SK-N-SH (cell line): ENCODE measurements at regions not wholly inside any gene's neighbourhood (a gene's known extent, or its start where the extent isn't known, plus 50 kb on each side); places are given as distances from the start of the nearest gene placed in this dataset.

Experiments
- CTCF ChIA-PET: fragments of 300-600, 350-600 bp; formaldehyde crosslinking; extraction: SDS; loops from one replicate; lab custom pipeline; 2021; lab: Yijun Ruan, JAX
- POLR2A ChIA-PET: fragments of 350-600 bp; sonication (Branson Sonifier 250); formaldehyde crosslinking; extraction: SDS; loops from one replicate; lab custom pipeline; 2020; ENCODE audit warnings: antibody characterized with exemption, inconsistent platforms; lab: Yijun Ruan, JAX
- DNase-seq: peaks from one replicate; pipeline ENCODE4 v3.0.0; 2012
- H2AFZ ChIP-seq: fragments of 200-600 bp; sonication (generic); 2 replicates; pipeline ENCODE4 v1.8.1; 2016; ENCODE audit warnings: antibody characterized with exemption, mild to moderate bottlenecking, low read depth
- H3F3A ChIP-seq: fragments of 200-600 bp; sonication (generic); replicated peaks from 2 replicates; pipeline ENCODE3; 2016; ENCODE audit warnings: antibody characterized with exemption, mild to moderate bottlenecking; ENCODE audit not compliant: insufficient read depth
- H3K27ac ChIP-seq, 2 experiments: fragments of 200-500 bp in 1 of 2; fragments of 200-600 bp in 1 of 2; sonication (Bioruptor generic) in 1 of 2; sonication (generic), shearing (Covaris generic) in 1 of 2; 2 replicates each; pipeline versions ENCODE4 v1.5.1 to v1.6.1; 2014 to 2016; ENCODE audit warnings: low read depth in 2 of 2, inconsistent platforms in 1 of 2, low read length in 1 of 2, mild to moderate bottlenecking in 1 of 2, mixed read lengths in 1 of 2
- H3K27me3 ChIP-seq: fragments of 200-600 bp; sonication (generic), shearing (Covaris generic); 2 replicates; pipeline ENCODE4 v1.6.1; 2016; ENCODE audit warnings: mixed run types; ENCODE audit not compliant: insufficient read depth
- H3K36me3 ChIP-seq, 2 experiments: fragments of 200-500 bp in 1 of 2; fragments of 200-600 bp in 1 of 2; sonication (Bioruptor generic) in 1 of 2; sonication (generic) in 1 of 2; replicated peaks in 1 of 2; 2 replicates each; pipeline versions ENCODE3 to v1.5.1; 2014 to 2016; ENCODE audit warnings: low read length in 1 of 2, mild to moderate bottlenecking in 1 of 2; ENCODE audit not compliant: insufficient read depth in 2 of 2, control insufficient read depth in 1 of 2
- H3K4me1 ChIP-seq, 2 experiments: fragments of 200-500 bp in 1 of 2; fragments of 200-600 bp in 1 of 2; sonication (Bioruptor generic) in 1 of 2; sonication (generic), shearing (Covaris generic) in 1 of 2; 2 replicates each; pipeline versions ENCODE4 v1.5.1 to v1.6.1; 2014 to 2016; ENCODE audit warnings: low read depth in 1 of 2, low read length in 1 of 2, mixed run types in 1 of 2; ENCODE audit not compliant: insufficient read depth in 2 of 2, control insufficient read depth in 1 of 2
- H3K4me2 ChIP-seq: fragments of 200-600 bp; sonication (generic), shearing (Covaris generic); 2 replicates; pipeline ENCODE4 v1.6.1; 2017; ENCODE audit warnings: mixed run types
- H3K4me3 ChIP-seq, 2 experiments: fragments of 200-500 bp in 1 of 2; fragments of 200-600 bp in 1 of 2; sonication (Bioruptor generic) in 1 of 2; sonication (generic), shearing (Covaris generic) in 1 of 2; 2 replicates each; pipeline versions ENCODE4 v1.5.1 to v1.8.1; 2014 to 2016; ENCODE audit warnings: low read depth in 2 of 2, inconsistent platforms in 1 of 2, low read length in 1 of 2, mild to moderate bottlenecking in 1 of 2, mixed read lengths in 1 of 2, moderate library complexity in 1 of 2
- H3K79me2 ChIP-seq: fragments of 200-600 bp; sonication (generic); 2 replicates; pipeline ENCODE4 v1.8.1; 2017; ENCODE audit warnings: mild to moderate bottlenecking; ENCODE audit not compliant: insufficient read depth
- H3K9ac ChIP-seq: fragments of 200-600 bp; sonication (generic); 2 replicates; pipeline ENCODE4 v1.6.1; 2017; ENCODE audit warnings: mixed run types
- H3K9me2 ChIP-seq: fragments of 200-600 bp; sonication (generic); 2 replicates; pipeline ENCODE4 v1.6.1; 2017; ENCODE audit warnings: mixed run types
- H3K9me3 ChIP-seq: fragments of 200-600 bp; sonication (generic); 2 replicates; pipeline ENCODE4 v1.6.1; 2017; ENCODE audit warnings: mixed run types, mild to moderate bottlenecking, moderate library complexity
- H4K20me1 ChIP-seq: fragments of 200-600 bp; sonication (generic); 2 replicates; pipeline ENCODE4 v1.6.1; 2017; ENCODE audit warnings: mild to moderate bottlenecking, mixed run types; ENCODE audit not compliant: insufficient read depth
- CHD2 ChIP-seq: fragments of 150-350 bp; IDR thresholded peaks from 2 replicates; pipeline ENCODE4 v1.6.1; 2018; ENCODE audit warnings: low read length; ENCODE audit not compliant: partially characterized antibody
- EP300 ChIP-seq, 2 experiments: IDR thresholded peaks; 2 replicates each; pipeline versions ENCODE4 v1.4.0 to v1.6.1; 2012; ENCODE audit warnings: borderline replicate concordance in 1 of 2, low read depth in 1 of 2, low read length in 1 of 2
- EZH2phosphoT487 ChIP-seq: fragments of 200-600 bp; sonication (generic); IDR thresholded peaks from 2 replicates; pipeline ENCODE4 v1.6.1; 2017; ENCODE audit warnings: low read depth, mixed run types, mild to moderate bottlenecking, antibody characterized with exemption, moderate library complexity, borderline replicate concordance
- FOSL2 ChIP-seq: IDR thresholded peaks from 2 replicates; pipeline ENCODE4 v1.4.0; 2012; ENCODE audit warnings: low read depth, mild to moderate bottlenecking, moderate library complexity, borderline replicate concordance
- GATA2 ChIP-seq: sonication (generic); formaldehyde crosslinking; IDR thresholded peaks from 2 replicates; pipeline ENCODE4 v1.5.0; 2020; ENCODE audit warnings: mild to moderate bottlenecking, missing genetic modification reagents
- JUND ChIP-seq: IDR thresholded peaks from 2 replicates; pipeline ENCODE4 v1.4.0; 2012
- MAX ChIP-seq: IDR thresholded peaks from 2 replicates; pipeline ENCODE4 v1.4.0; 2012; ENCODE audit warnings: low read depth
- MXI1 ChIP-seq: IDR thresholded peaks from 2 replicates; pipeline ENCODE4 v1.6.1; 2012; ENCODE audit warnings: mild to moderate bottlenecking, low read depth, low read length, improper control_type of control experiment
- PBX3 ChIP-seq: IDR thresholded peaks from 2 replicates; pipeline ENCODE4; 2012
- RAD21 ChIP-seq: IDR thresholded peaks from 2 replicates; pipeline ENCODE4 v1.6.1; 2012; ENCODE audit warnings: mild to moderate bottlenecking, low read length
- RCOR1 ChIP-seq: fragments of 150-350 bp; IDR thresholded peaks from 2 replicates; pipeline ENCODE4 v1.6.1; 2017; ENCODE audit warnings: antibody characterized with exemption, low read length
- REST ChIP-seq: IDR thresholded peaks from 2 replicates; pipeline ENCODE4 v1.6.1; 2012; ENCODE audit warnings: mild to moderate bottlenecking, low read depth, low read length, moderate library complexity
- RFX5 ChIP-seq: IDR thresholded peaks from 2 replicates; pipeline ENCODE4 v1.6.1; 2012; ENCODE audit warnings: mild to moderate bottlenecking, improper control_type of control experiment, low read length
- RXRA ChIP-seq: IDR thresholded peaks from 2 replicates; pipeline ENCODE4 v1.4.0; 2012; ENCODE audit warnings: low read depth, mild to moderate bottlenecking, borderline replicate concordance
- TCF12 ChIP-seq: IDR thresholded peaks from 2 replicates; pipeline ENCODE4 v1.4.0; 2012
- USF1 ChIP-seq: IDR thresholded peaks from 2 replicates; pipeline ENCODE4 v1.4.0; 2012; ENCODE audit warnings: low read depth, borderline replicate concordance
- WGBS: methylation state at CpG from one replicate; pipeline ENCODE4 v1.1.6; 2017; ENCODE audit warnings: low lambda C conversion rate; 5-methylcytosine and 5-hydroxymethylcytosine counted together

GRCh38 chr12:127987199-127987901 is 279.6 kb upstream of the TMEM132C start:
- no peaks in the 10 kb centered on the region for H3K79me2 ChIP-seq
- no peaks in the 10 kb centered on the region for H3K9me2 ChIP-seq
- no peak overlapping the region for H3K27ac ChIP-seq
- no peak overlapping the region for H3K9ac ChIP-seq
- TF ChIP-seq USF1 (no peak), RFX5 (peak; percentile 81; the same call in 1 of the 2 replicates)
- ChIA-PET CTCF (no interaction called here), POLR2A (no interaction called here)
- no peak overlapping the region for H3K4me2 ChIP-seq
- H3K9me3 ChIP-seq = no peaks in the 10 kb centered on the region
- no peak for DNase-seq
- 33% methylated on average over 14 of the region's 14 CpGs for WGBS
- no peaks in the 10 kb centered on the region for H3K36me3 ChIP-seq
- no peaks in the 10 kb centered on the region for H3F3A ChIP-seq
- no peaks in the 10 kb centered on the region for H4K20me1 ChIP-seq
- no peaks in the 10 kb centered on the region for H3K27me3 ChIP-seq
- no peaks in the 10 kb centered on the region; a peak in 1 of 4 replicates for H3K4me1 ChIP-seq
- H2AFZ ChIP-seq = no peak overlapping the region
- H3K4me3 ChIP-seq = no peak overlapping the region

GRCh38 chr12:127991485-127991884 is 275.5 kb upstream of the TMEM132C start:
- Histone ChIP-seq H3K4me3 (no peak overlapping the region), H4K20me1 (no peaks in the 10 kb centered on the region), H3K9me2 (no peaks in the 10 kb centered on the region), H3K4me2 (no peak overlapping the region), H3K27ac (no peak overlapping the region), H3K9ac (no peak overlapping the region), H3F3A (no peaks in the 10 kb centered on the region), H3K36me3 (no peaks in the 10 kb centered on the region), H3K79me2 (no peaks in the 10 kb centered on the region), H3K4me1 (no peaks in the 10 kb centered on the region; a peak in 1 of 4 replicates), H2AFZ (no peak overlapping the region), H3K27me3 (no peaks in the 10 kb centered on the region), H3K9me3 (0 out of 2 replicates have a peak, but pooled peaks cover 3% of the 10 kb centered on the region)
- ChIA-PET CTCF (no interaction called here), POLR2A (no interaction called here)
- TF ChIP-seq MXI1 (no peak), PBX3 (no peak), EZH2phosphoT487 (no peak), CHD2 (no peak)
- WGBS = 28% methylated on average over 6 of the region's 6 CpGs
- DNase-seq = no peak

- Histone ChIP-seq H3K27ac (no peak overlapping the region), H2AFZ (no peak overlapping the region), H3K4me1 (no peaks in the 10 kb centered on the region), H3F3A (no peaks in the 10 kb centered on the region), H3K9ac (no peak overlapping the region), H3K27me3 (no peaks in the 10 kb centered on the region), H3K9me2 (0 out of 2 replicates have a peak, but pooled peaks cover 5% of the 10 kb centered on the region), H4K20me1 (no peaks in the 10 kb centered on the region), H3K9me3 (0 out of 2 replicates have a peak, but pooled peaks cover 9% of the 10 kb centered on the region), H3K79me2 (no peaks in the 10 kb centered on the region), H3K36me3 (no peaks in the 10 kb centered on the region), H3K4me2 (no peak overlapping the region), H3K4me3 (no peak overlapping the region)
- no peak for DNase-seq
- 37% methylated on average over 4 of the region's 4 CpGs for WGBS
- ChIA-PET POLR2A (no interaction called here), CTCF (no interaction called here)
- TF ChIP-seq MAX (no peak), RCOR1 (no peak), FOSL2 (no peak), GATA2 (CRISPR knock-in tag) (no peak), MXI1 (no peak), JUND (no peak), TCF12 (no peak), EZH2phosphoT487 (no peak), EP300 (IDR thresholded peaks at IDR 0.05; ENCODE audit: borderline replicate concordance in 1 of 2, low read depth in 1 of 2, low read length in 1 of 2) (no peak), RXRA (no peak), REST (no peak), RAD21 (no peak)
Observed at GRCh38 chr12:127998988-127999387, 268.0 kb upstream of the TMEM132C start.
